ENCODE measurements at regions not wholly inside any gene's neighbourhood (a gene's known extent, or its start where the extent isn't known, plus 50 kb on each side); places are given as distances from the start of the nearest gene placed in this dataset.
A peak's percentile ranks its signal among the peaks of the same experiment; 100 is the strongest.

GRCh38 chr11:135075740-135076139 is 663.7 kb upstream of the B3GAT1 start:
- DNase-seq = peak; percentile 81
- H3K36me3 ChIP-seq (ENCODE audit: insufficient read depth, low read length) = no peaks in the 10 kb centered on the region

GRCh38 chr11:135074397-135074998 is 662.5 kb upstream of the B3GAT1 start:
- Histone ChIP-seq H3K79me2 (ENCODE audit: low read length) (no peaks in the 10 kb centered on the region), H2AFZ (ENCODE audit: low read length) (no peak overlapping the region), H3K36me3 (ENCODE audit: insufficient read depth, low read length) (no peaks in the 10 kb centered on the region), H3K4me3 (ENCODE audit: low read length) (no peak overlapping the region), H4K20me1 (ENCODE audit: insufficient read depth, low read depth, low read length) (no peaks in the 10 kb centered on the region), H3K27me3 (ENCODE audit: low read length) (no peaks in the 10 kb centered on the region), H3K9me3 (ENCODE audit: low read length) (no peaks in the 10 kb centered on the region), H3K9me2 (replicated peaks; ENCODE audit: insufficient read depth, low read length) (no peaks in the 10 kb centered on the region), H3K9ac (ENCODE audit: low read length) (no peak overlapping the region), H3K27ac (ENCODE audit: low read length) (no peak overlapping the region), H3K4me1 (ENCODE audit: low read length) (no peaks in the 10 kb centered on the region), H3K4me2 (ENCODE audit: low read depth, low read length, poor library complexity, severe bottlenecking) (no peak overlapping the region)
- DNase-seq = no peak

More at GRCh38 chr11:135075740-135076139, 663.7 kb upstream of the B3GAT1 start:
- Histone ChIP-seq H2AFZ (ENCODE audit: low read length) (no peak overlapping the region), H3K9me2 (replicated peaks; ENCODE audit: insufficient read depth, low read length) (no peaks in the 10 kb centered on the region), H3K27me3 (ENCODE audit: low read length) (no peaks in the 10 kb centered on the region), H3K4me1 (ENCODE audit: low read length) (no peaks in the 10 kb centered on the region), H3K9ac (ENCODE audit: low read length) (no peak overlapping the region), H3K27ac (ENCODE audit: low read length) (no peak overlapping the region), H3K79me2 (ENCODE audit: low read length) (no peaks in the 10 kb centered on the region), H4K20me1 (ENCODE audit: insufficient read depth, low read depth, low read length) (no peaks in the 10 kb centered on the region), H3K9me3 (ENCODE audit: low read length) (no peaks in the 10 kb centered on the region), H3K4me2 (ENCODE audit: low read depth, low read length, poor library complexity, severe bottlenecking) (no peak overlapping the region), H3K4me3 (ENCODE audit: low read length) (no peak overlapping the region)

GRCh38 chr11:135073870-135074269 is 661.8 kb upstream of the B3GAT1 start:
- no peaks in the 10 kb centered on the region for H3K9me3 ChIP-seq (ENCODE audit: low read length)
- no peaks in the 10 kb centered on the region for H3K36me3 ChIP-seq (ENCODE audit: insufficient read depth, low read length)
- no peaks in the 10 kb centered on the region for H3K9me2 ChIP-seq (replicated peaks; ENCODE audit: insufficient read depth, low read length)
- no peaks in the 10 kb centered on the region for H4K20me1 ChIP-seq (ENCODE audit: insufficient read depth, low read depth, low read length)
- H3K27ac ChIP-seq (ENCODE audit: low read length) = no peak overlapping the region
- H3K9ac ChIP-seq (ENCODE audit: low read length) = no peak overlapping the region
- H3K4me2 ChIP-seq (ENCODE audit: low read depth, low read length, poor library complexity, severe bottlenecking) = no peak overlapping the region
- H3K4me1 ChIP-seq (ENCODE audit: low read length) = no peaks in the 10 kb centered on the region
- H3K79me2 ChIP-seq (ENCODE audit: low read length) = no peaks in the 10 kb centered on the region
- no peaks in the 10 kb centered on the region for H3K27me3 ChIP-seq (ENCODE audit: low read length)
- DNase-seq = no peak
- no peak overlapping the region for H3K4me3 ChIP-seq (ENCODE audit: low read length)
- no peak overlapping the region for H2AFZ ChIP-seq (ENCODE audit: low read length)

- Histone ChIP-seq H4K20me1 (ENCODE audit: insufficient read depth, low read depth, low read length) (no peaks in the 10 kb centered on the region), H3K9me2 (replicated peaks; ENCODE audit: insufficient read depth, low read length) (no peaks in the 10 kb centered on the region), H3K9ac (ENCODE audit: low read length) (no peak overlapping the region), H3K27me3 (ENCODE audit: low read length) (no peaks in the 10 kb centered on the region), H3K36me3 (ENCODE audit: insufficient read depth, low read length) (no peaks in the 10 kb centered on the region), H3K27ac (ENCODE audit: low read length) (no peak overlapping the region), H3K4me2 (ENCODE audit: low read depth, low read length, poor library complexity, severe bottlenecking) (no peak overlapping the region), H2AFZ (ENCODE audit: low read length) (no peak overlapping the region), H3K9me3 (ENCODE audit: low read length) (no peaks in the 10 kb centered on the region), H3K79me2 (ENCODE audit: low read length) (no peaks in the 10 kb centered on the region), H3K4me1 (ENCODE audit: low read length) (no peaks in the 10 kb centered on the region), H3K4me3 (ENCODE audit: low read length) (no peak overlapping the region)
- DNase-seq = no peak
These were observed 661.3 kb upstream of the B3GAT1 start for GRCh38 chr11:135073381-135073780.

DNA sequence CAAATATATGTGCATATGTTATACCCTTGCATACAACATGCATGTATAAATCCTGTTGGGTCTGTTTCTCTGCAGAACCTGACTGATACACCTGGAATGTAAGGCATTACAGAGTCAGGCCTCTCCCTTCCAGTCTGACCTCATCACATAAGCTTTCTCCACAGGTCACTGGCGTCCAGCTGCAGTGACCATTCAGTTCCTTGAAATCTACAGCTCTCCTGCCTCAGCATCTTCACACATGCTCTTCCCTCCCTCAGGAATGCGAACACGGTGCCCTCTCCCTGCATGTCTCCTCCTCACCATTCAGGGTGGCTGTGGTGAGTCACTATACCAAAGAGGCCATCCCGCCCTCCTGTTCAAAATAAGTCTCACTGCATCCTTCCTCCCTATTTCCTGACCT is 657.8 kb upstream of the B3GAT1 start:
- H3K4me1 ChIP-seq (ENCODE audit: low read length) = no peaks in the 10 kb centered on the region

DNA sequence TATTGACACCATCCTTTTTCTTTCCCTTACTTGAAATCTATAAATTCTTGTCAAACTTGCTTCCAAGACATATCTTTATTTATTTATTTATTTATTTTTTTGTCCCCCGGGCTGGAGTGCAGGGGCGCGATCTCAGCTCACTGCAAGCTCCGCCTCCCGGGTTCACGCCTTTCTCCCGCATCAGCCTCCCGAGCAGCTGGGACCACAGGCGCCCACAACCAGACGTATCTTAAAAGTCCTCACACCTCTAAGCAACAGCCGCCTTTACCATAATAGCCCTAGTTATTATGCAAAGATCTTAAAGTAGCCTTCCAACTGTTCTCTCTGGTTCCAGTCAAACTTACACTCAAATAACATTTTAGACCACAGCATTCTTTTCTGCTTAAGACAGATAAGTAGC is 657.0 kb upstream of the B3GAT1 start:
- Histone ChIP-seq H3K27ac (ENCODE audit: low read length) (no peak overlapping the region), H3K4me2 (ENCODE audit: low read depth, low read length, poor library complexity, severe bottlenecking) (no peak overlapping the region), H3K9ac (ENCODE audit: low read length) (no peak overlapping the region), H3K4me3 (ENCODE audit: low read length) (no peak overlapping the region), H3K79me2 (ENCODE audit: low read length) (no peaks in the 10 kb centered on the region), H3K36me3 (ENCODE audit: insufficient read depth, low read length) (no peaks in the 10 kb centered on the region), H3K9me3 (ENCODE audit: low read length) (no peaks in the 10 kb centered on the region), H3K27me3 (ENCODE audit: low read length) (no peaks in the 10 kb centered on the region), H4K20me1 (ENCODE audit: insufficient read depth, low read depth, low read length) (no peaks in the 10 kb centered on the region), H3K9me2 (replicated peaks; ENCODE audit: insufficient read depth, low read length) (no peaks in the 10 kb centered on the region), H2AFZ (ENCODE audit: low read length) (no peak overlapping the region), H3K4me1 (ENCODE audit: low read length) (no peaks in the 10 kb centered on the region)
- no peak for DNase-seq

More for the DNA sequence above, 657.8 kb upstream of the B3GAT1 start:
- H3K4me3 ChIP-seq (ENCODE audit: low read length) = no peak overlapping the region
- no peaks in the 10 kb centered on the region for H3K79me2 ChIP-seq (ENCODE audit: low read length)
- no peak overlapping the region for H3K4me2 ChIP-seq (ENCODE audit: low read depth, low read length, poor library complexity, severe bottlenecking)
- H3K27me3 ChIP-seq (ENCODE audit: low read length) = no peaks in the 10 kb centered on the region
- no peak overlapping the region for H3K27ac ChIP-seq (ENCODE audit: low read length)
- no peaks in the 10 kb centered on the region for H4K20me1 ChIP-seq (ENCODE audit: insufficient read depth, low read depth, low read length)
- H3K9ac ChIP-seq (ENCODE audit: low read length) = no peak overlapping the region
- no peak for DNase-seq
- H3K9me3 ChIP-seq (ENCODE audit: low read length) = no peaks in the 10 kb centered on the region
- H2AFZ ChIP-seq (ENCODE audit: low read length) = no peak overlapping the region
- no peaks in the 10 kb centered on the region for H3K9me2 ChIP-seq (replicated peaks; ENCODE audit: insufficient read depth, low read length)
- H3K36me3 ChIP-seq (ENCODE audit: insufficient read depth, low read length) = no peaks in the 10 kb centered on the region

DNA sequence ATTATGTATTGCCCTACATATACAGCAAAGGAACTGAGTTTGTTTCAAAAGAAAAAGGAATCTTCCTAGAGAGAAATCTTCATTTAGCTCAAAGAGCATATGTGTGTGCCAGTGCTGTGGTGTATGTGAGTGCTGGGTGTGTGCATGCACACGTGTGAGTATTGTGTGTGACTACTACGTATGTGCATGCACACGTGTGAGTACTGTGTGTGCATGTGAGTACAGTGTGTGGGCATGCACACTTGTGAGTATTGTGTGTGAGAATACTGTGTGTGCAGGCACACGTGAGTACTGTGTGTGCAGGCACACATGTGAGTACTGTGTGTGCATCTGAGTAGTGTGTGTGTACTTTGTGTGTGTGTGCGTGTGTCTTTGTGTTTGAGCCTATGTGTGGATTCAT is 651.0 kb upstream of the B3GAT1 start:
- no peaks in the 10 kb centered on the region for H3K4me1 ChIP-seq (ENCODE audit: low read length)
- H3K27ac ChIP-seq (ENCODE audit: low read length) = no peak overlapping the region
- DNase-seq = no peak
- no peak overlapping the region for H3K9ac ChIP-seq (ENCODE audit: low read length)
- H3K27me3 ChIP-seq (ENCODE audit: low read length) = no peaks in the 10 kb centered on the region
- H3K4me2 ChIP-seq (ENCODE audit: low read depth, low read length, poor library complexity, severe bottlenecking) = no peak overlapping the region
- H3K4me3 ChIP-seq (ENCODE audit: low read length) = no peak overlapping the region
- H3K9me3 ChIP-seq (ENCODE audit: low read length) = no peaks in the 10 kb centered on the region
- no peaks in the 10 kb centered on the region for H3K79me2 ChIP-seq (ENCODE audit: low read length)
- no peaks in the 10 kb centered on the region for H3K9me2 ChIP-seq (replicated peaks; ENCODE audit: insufficient read depth, low read length)
- H4K20me1 ChIP-seq (ENCODE audit: insufficient read depth, low read depth, low read length) = no peaks in the 10 kb centered on the region
- no peaks in the 10 kb centered on the region for H3K36me3 ChIP-seq (ENCODE audit: insufficient read depth, low read length)
- no peak overlapping the region for H2AFZ ChIP-seq (ENCODE audit: low read length)

GRCh38 chr11:135061166-135061565 is 649.1 kb upstream of the B3GAT1 start:
- H3K27me3 ChIP-seq (ENCODE audit: low read length) = no peaks in the 10 kb centered on the region
- H3K27ac ChIP-seq (ENCODE audit: low read length) = no peak overlapping the region
- no peaks in the 10 kb centered on the region for H3K4me1 ChIP-seq (ENCODE audit: low read length)
- DNase-seq = no peak
- no peak overlapping the region for H3K9ac ChIP-seq (ENCODE audit: low read length)
- no peaks in the 10 kb centered on the region for H3K9me3 ChIP-seq (ENCODE audit: low read length)
- no peaks in the 10 kb centered on the region for H3K36me3 ChIP-seq (ENCODE audit: insufficient read depth, low read length)
- no peaks in the 10 kb centered on the region for H4K20me1 ChIP-seq (ENCODE audit: insufficient read depth, low read depth, low read length)
- H3K4me3 ChIP-seq (ENCODE audit: low read length) = no peak overlapping the region
- H3K4me2 ChIP-seq (ENCODE audit: low read depth, low read length, poor library complexity, severe bottlenecking) = no peak overlapping the region
- no peaks in the 10 kb centered on the region for H3K9me2 ChIP-seq (replicated peaks; ENCODE audit: insufficient read depth, low read length)
- no peak overlapping the region for H2AFZ ChIP-seq (ENCODE audit: low read length)
- no peaks in the 10 kb centered on the region for H3K79me2 ChIP-seq (ENCODE audit: low read length)

- Histone ChIP-seq H3K4me3 (ENCODE audit: low read length) (no peak overlapping the region), H3K9me3 (ENCODE audit: low read length) (no peaks in the 10 kb centered on the region), H3K4me1 (ENCODE audit: low read length) (no peaks in the 10 kb centered on the region), H3K79me2 (ENCODE audit: low read length) (no peaks in the 10 kb centered on the region), H4K20me1 (ENCODE audit: insufficient read depth, low read depth, low read length) (no peaks in the 10 kb centered on the region), H3K4me2 (ENCODE audit: low read depth, low read length, poor library complexity, severe bottlenecking) (no peak overlapping the region), H3K27me3 (ENCODE audit: low read length) (no peaks in the 10 kb centered on the region), H3K36me3 (ENCODE audit: insufficient read depth, low read length) (no peaks in the 10 kb centered on the region), H3K9me2 (replicated peaks; ENCODE audit: insufficient read depth, low read length) (no peaks in the 10 kb centered on the region), H3K27ac (ENCODE audit: low read length) (no peak overlapping the region), H2AFZ (ENCODE audit: low read length) (no peak overlapping the region), H3K9ac (ENCODE audit: low read length) (no peak overlapping the region)
- no peak for DNase-seq
These were observed 634.9 kb upstream of the B3GAT1 start for GRCh38 chr11:135046986-135047385.

Measured in Karpas-422 (cell line).